DND-41 (cell line): ENCODE measurements at regions not wholly inside any gene's neighbourhood (a gene's known extent, or its start where the extent isn't known, plus 50 kb on each side); places are given as distances from the start of the nearest gene placed in this dataset.

Experiments
- ATAC-seq: fragments of 200-7000 bp; cut with Tn5 transposase; 3 replicates; pipeline ENCODE4 v1.9.1; 2021; ENCODE audit warnings: low read depth; ENCODE audit not compliant: insufficient read depth
- DNase-seq: peaks from one replicate; pipeline ENCODE4 v3.0.0-alpha.2; 2020
- H2AFZ ChIP-seq: 2 replicates; pipeline ENCODE4 v1.6.0; 2012; ENCODE audit warnings: low read depth, low read length
- H3K27ac ChIP-seq: 2 replicates; pipeline ENCODE4 v1.5.1; 2012; ENCODE audit warnings: low read length, inconsistent platforms
- H3K27me3 ChIP-seq: fragments of 200-600 bp; sonication (generic); 2 replicates; pipeline ENCODE4 v1.6.0; 2012; ENCODE audit warnings: low read length, mild to moderate bottlenecking, inconsistent platforms; ENCODE audit not compliant: insufficient read depth, poor library complexity
- H3K36me3 ChIP-seq: 2 replicates; pipeline ENCODE4 v1.5.1; 2012; ENCODE audit warnings: low read length, inconsistent platforms; ENCODE audit not compliant: insufficient read depth
- H3K4me1 ChIP-seq: 2 replicates; pipeline ENCODE4 v1.5.1; 2012; ENCODE audit warnings: mild to moderate bottlenecking, low read length; ENCODE audit not compliant: insufficient read depth
- H3K4me2 ChIP-seq: 2 replicates; pipeline ENCODE4 v1.6.0; 2012; ENCODE audit warnings: mild to moderate bottlenecking, moderate library complexity, low read length, inconsistent platforms; ENCODE audit not compliant: insufficient read depth
- H3K4me3 ChIP-seq, 2 experiments: fragments of 200-600 bp in 1 of 2; shearing (Covaris generic) in 1 of 2; 2 replicates each; pipeline ENCODE4 v1.5.1; 2012 to 2016; ENCODE audit warnings: inconsistent platforms in 2 of 2, low read length in 2 of 2, mild to moderate bottlenecking in 2 of 2, low read depth in 1 of 2, moderate library complexity in 1 of 2
- H3K79me2 ChIP-seq: 2 replicates; pipeline ENCODE4 v1.6.0; 2012; ENCODE audit warnings: low read length, inconsistent platforms; ENCODE audit not compliant: insufficient read depth
- H3K9ac ChIP-seq: 2 replicates; pipeline ENCODE4 v1.6.0; 2012; ENCODE audit warnings: low read depth, mild to moderate bottlenecking, inconsistent platforms, low read length, moderate library complexity
- H3K9me3 ChIP-seq: 2 replicates; pipeline ENCODE4 v1.5.1; 2012; ENCODE audit warnings: low read length, moderate library complexity, mild to moderate bottlenecking, inconsistent platforms; ENCODE audit not compliant: insufficient read depth, severe bottlenecking
- H4K20me1 ChIP-seq: 2 replicates; pipeline ENCODE4 v1.6.0; 2012; ENCODE audit warnings: low read length; ENCODE audit not compliant: insufficient read depth
- CTCF ChIP-seq: IDR thresholded peaks from 2 replicates; pipeline ENCODE4 v1.5.1; 2012; ENCODE audit warnings: borderline replicate concordance, low read length, moderate library complexity, mild to moderate bottlenecking; ENCODE audit not compliant: poor library complexity, severe bottlenecking; ENCODE audit errors: extremely low read depth
- EZH2 ChIP-seq: IDR thresholded peaks from 3 replicates; pipeline ENCODE4 v1.6.1; 2012; ENCODE audit warnings: borderline replicate concordance, low read depth, mild to moderate bottlenecking, moderate library complexity, low read length, inconsistent platforms; ENCODE audit not compliant: severe bottlenecking

GRCh38 chr19:30888937-30889336, 460.3 kb downstream of the TSHZ3 start:
- peaks cover 6% of the 10 kb centered on the region for H3K27me3 ChIP-seq
- no peak for TF ChIP-seq CTCF
- TF ChIP-seq EZH2: no peak
- H3K4me1 ChIP-seq: no peaks in the 10 kb centered on the region
- no peaks in the 10 kb centered on the region for H4K20me1 ChIP-seq
- H2AFZ ChIP-seq: no peak overlapping the region
- no peak overlapping the region for H3K27ac ChIP-seq
- H3K36me3 ChIP-seq: no peaks in the 10 kb centered on the region
- H3K4me2 ChIP-seq: no peak overlapping the region
- no peaks in the 10 kb centered on the region for H3K9me3 ChIP-seq
- no peak overlapping the region for H3K4me3 ChIP-seq
- no peaks in the 10 kb centered on the region for H3K79me2 ChIP-seq
- no peak for ATAC-seq
- no peak for DNase-seq
- no peak overlapping the region for H3K9ac ChIP-seq

GRCh38 chr19:30887042-30887441, 462.2 kb downstream of the TSHZ3 start:
- no peak overlapping the region for H3K9ac ChIP-seq
- ATAC-seq (no peak), DNase-seq (no peak)
- no peak overlapping the region for H3K27ac ChIP-seq
- no peaks in the 10 kb centered on the region for H3K79me2 ChIP-seq
- H3K4me1 ChIP-seq: no peaks in the 10 kb centered on the region
- TF ChIP-seq EZH2 (no peak), CTCF (no peak)
- no peaks in the 10 kb centered on the region for H3K9me3 ChIP-seq
- peaks cover 6% of the 10 kb centered on the region for H3K27me3 ChIP-seq
- no peaks in the 10 kb centered on the region for H3K36me3 ChIP-seq
- no peak overlapping the region for H3K4me3 ChIP-seq
- no peak overlapping the region for H2AFZ ChIP-seq
- no peak overlapping the region for H3K4me2 ChIP-seq
- no peaks in the 10 kb centered on the region for H4K20me1 ChIP-seq

GRCh38 chr19:30886222-30886621, 463.0 kb downstream of the TSHZ3 start:
- no peak overlapping the region for H3K27ac ChIP-seq
- H3K4me2 ChIP-seq: no peak overlapping the region
- H3K4me1 ChIP-seq: no peaks in the 10 kb centered on the region
- TF ChIP-seq CTCF (no peak), EZH2 (no peak)
- no peak overlapping the region for H2AFZ ChIP-seq
- no peaks in the 10 kb centered on the region for H3K79me2 ChIP-seq
- H3K9me3 ChIP-seq: no peaks in the 10 kb centered on the region
- no peak overlapping the region for H3K4me3 ChIP-seq
- H3K36me3 ChIP-seq: no peaks in the 10 kb centered on the region
- ATAC-seq (no peak), DNase-seq (no peak)
- no peak overlapping the region for H3K9ac ChIP-seq
- H4K20me1 ChIP-seq: no peaks in the 10 kb centered on the region
- H3K27me3 ChIP-seq: peaks cover 6% of the 10 kb centered on the region
